ENCODE measurements at regions not wholly inside any gene's neighbourhood (a gene's known extent, or its start where the extent isn't known, plus 50 kb on each side); places are given as distances from the start of the nearest gene placed in this dataset.
"Not testable (repeated sequence)": the region's sequence is repeated elsewhere in the genome, so short reads cannot be mapped to it uniquely, and the experiment has no call there.

- DNase-seq (ENCODE audit: low read depth): no peak
- H3K4me3 ChIP-seq (replicated peaks; ENCODE audit: low read depth, low read length): no peak overlapping the region
- TF ChIP-seq CTCF (IDR thresholded peaks at IDR 0.05; ENCODE audit: low read length, missing control alignments): no peak
Measured at GRCh38 chr11:112529071-112529470, 268.4 kb upstream of the PLET1 start.

GRCh38 chr11:112532506-112532905 lies 271.8 kb upstream of the PLET1 start:
- H3K4me3 ChIP-seq (replicated peaks; ENCODE audit: low read depth, low read length): no peak overlapping the region
- no peak for DNase-seq (ENCODE audit: low read depth)
- TF ChIP-seq CTCF (IDR thresholded peaks at IDR 0.05; ENCODE audit: low read length, missing control alignments): no peak

GRCh38 chr11:112533682-112534081 lies 273.0 kb upstream of the PLET1 start:
- no peak for DNase-seq (ENCODE audit: low read depth)
- no peak overlapping the region for H3K4me3 ChIP-seq (replicated peaks; ENCODE audit: low read depth, low read length)
- no peak for TF ChIP-seq CTCF (IDR thresholded peaks at IDR 0.05; ENCODE audit: low read length, missing control alignments)

- TF ChIP-seq CTCF (IDR thresholded peaks at IDR 0.05; ENCODE audit: low read length, missing control alignments): no peak
- DNase-seq (ENCODE audit: low read depth): no peak
- H3K4me3 ChIP-seq (replicated peaks; ENCODE audit: low read depth, low read length): no peak overlapping the region
Measured at GRCh38 chr11:112534208-112534607, 273.5 kb upstream of the PLET1 start.

GRCh38 chr11:112537026-112537425 lies 276.4 kb upstream of the PLET1 start:
- DNase-seq (ENCODE audit: low read depth): no peak
- no peak for TF ChIP-seq CTCF (IDR thresholded peaks at IDR 0.05; ENCODE audit: low read length, missing control alignments)
- no peak overlapping the region for H3K4me3 ChIP-seq (replicated peaks; ENCODE audit: low read depth, low read length)

- no peak for TF ChIP-seq CTCF (IDR thresholded peaks at IDR 0.05; ENCODE audit: low read length, missing control alignments)
- DNase-seq (ENCODE audit: low read depth): no peak
- H3K4me3 ChIP-seq (replicated peaks; ENCODE audit: low read depth, low read length): no peak overlapping the region
Measured at GRCh38 chr11:112537846-112538330, 277.2 kb upstream of the PLET1 start.

- H3K4me3 ChIP-seq (replicated peaks; ENCODE audit: low read depth, low read length): no peak overlapping the region
- no peak for DNase-seq (ENCODE audit: low read depth)
- TF ChIP-seq CTCF (IDR thresholded peaks at IDR 0.05; ENCODE audit: low read length, missing control alignments): no peak
Measured at GRCh38 chr11:112538534-112539280, 278.0 kb upstream of the PLET1 start.

- not testable (repeated sequence) for DNase-seq (ENCODE audit: low read depth); H3K4me3 ChIP-seq (replicated peaks; ENCODE audit: low read depth, low read length)
Measured at GRCh38 chr11:112539281-112539555, 278.6 kb upstream of the PLET1 start.
